Stimulated activated CD4-positive, alpha-beta T cell treated with anti-CD3 and anti-CD28 coated beads, Interleukin-12 subunit alpha, Interleukin-12 subunit beta, amount 100 ng/mL, for 4 hours (primary cell): ENCODE measurements at regions not wholly inside any gene's neighbourhood (a gene's known extent, or its start where the extent isn't known, plus 50 kb on each side); places are given as distances from the start of the nearest gene placed in this dataset.

Source experiments
- DNase-seq: peaks from one replicate; pipeline ENCODE4 v3.0.0-alpha.2; 2020

DNA sequence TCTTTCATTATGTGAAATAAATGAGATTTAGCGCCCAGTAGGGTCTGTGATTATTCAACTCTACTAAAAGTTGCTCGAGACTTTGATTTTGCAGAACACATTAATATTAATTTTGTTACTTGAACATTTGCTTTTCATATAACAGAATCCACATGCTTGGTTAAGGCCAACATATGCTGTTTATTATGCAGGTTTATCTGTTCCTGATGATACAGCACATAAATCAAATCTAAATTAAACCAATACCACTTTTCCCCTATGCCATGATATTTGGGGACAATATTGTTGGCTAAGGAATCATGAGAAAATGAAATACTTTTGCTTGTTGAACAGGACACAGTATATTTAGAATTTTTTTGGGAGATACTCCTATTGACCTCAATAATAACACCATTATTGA lies 291.1 kb downstream of the USP25 start:
- no peak for DNase-seq

DNA sequence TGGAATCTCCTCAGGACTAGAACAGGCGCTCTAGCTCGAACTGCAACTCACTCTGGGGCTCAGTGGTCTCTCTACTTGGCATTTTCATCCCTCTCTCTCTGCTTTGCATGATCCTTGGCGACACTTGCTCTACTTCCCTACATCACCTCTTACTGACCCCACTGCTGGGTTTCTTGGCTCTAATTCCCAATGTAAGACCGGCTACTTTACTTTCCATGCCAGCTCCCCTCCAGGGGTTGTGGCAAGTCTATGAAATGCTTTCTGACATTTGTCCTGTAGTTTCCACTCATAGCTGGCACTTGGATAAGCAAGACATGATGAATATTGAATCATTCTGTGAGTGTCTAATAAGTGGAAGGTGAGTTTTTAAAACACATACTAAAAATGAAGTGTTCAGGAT lies 292.3 kb downstream of the USP25 start:
- DNase-seq: no peak

DNA sequence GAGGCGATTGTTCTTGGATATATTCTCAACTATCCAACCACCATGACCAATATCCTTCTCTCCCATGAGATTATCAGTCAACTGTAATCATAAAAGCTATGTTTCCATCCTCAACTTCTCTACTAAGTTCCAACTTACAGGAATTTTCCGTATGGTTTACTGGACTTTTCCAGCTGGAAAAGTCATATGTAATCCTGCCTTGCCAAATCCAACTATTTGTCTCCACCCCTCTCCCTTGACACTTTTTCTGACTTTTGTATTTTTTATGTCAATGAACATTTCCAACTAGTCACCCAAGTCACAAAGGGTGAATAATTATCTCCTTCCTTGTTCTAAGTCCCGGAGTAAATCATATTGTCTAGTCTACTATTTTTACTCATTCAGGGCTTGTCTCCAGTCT lies 293.1 kb downstream of the USP25 start:
- DNase-seq: no peak

GRCh38 chr21:16028142-16028541 lies 298.4 kb downstream of the USP25 start:
- DNase-seq: no peak

GRCh38 chr21:16028941-16029464 lies 299.2 kb downstream of the USP25 start:
- no peak for DNase-seq

- no peak for DNase-seq
Measured at GRCh38 chr21:16033193-16033592, 303.4 kb downstream of the USP25 start.

- DNase-seq: no peak
Measured at GRCh38 chr21:16034446-16035190, 304.8 kb downstream of the USP25 start.

- DNase-seq: no peak
Measured at GRCh38 chr21:16037421-16037955, 307.7 kb downstream of the USP25 start.

DNA sequence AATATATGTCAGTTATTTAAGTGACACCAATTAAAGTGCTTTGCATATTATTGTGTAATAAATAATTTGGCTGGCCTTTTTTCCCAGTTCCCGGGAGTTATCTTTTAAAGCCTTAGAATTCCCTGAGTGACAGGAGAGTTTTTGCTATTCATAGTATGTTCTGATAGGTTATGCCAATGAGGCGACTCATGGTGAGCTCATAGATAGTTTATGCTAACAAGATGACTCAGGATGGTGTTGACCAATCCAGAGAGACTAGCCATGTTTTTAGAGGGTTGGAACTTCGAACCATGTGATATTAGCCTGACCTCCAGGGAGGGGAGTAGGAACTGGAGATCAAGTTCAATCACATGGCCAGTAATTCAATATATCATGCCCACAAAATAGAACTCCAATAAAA lies 310.8 kb downstream of the USP25 start:
- no peak for DNase-seq

GRCh38 chr21:16044676-16045075 lies 314.9 kb downstream of the USP25 start:
- DNase-seq: no peak

- DNase-seq: no peak
Measured at GRCh38 chr21:16046656-16047330, 317.0 kb downstream of the USP25 start.

- DNase-seq: no peak
Measured at GRCh38 chr21:16047904-16048303, 318.1 kb downstream of the USP25 start.

DNA sequence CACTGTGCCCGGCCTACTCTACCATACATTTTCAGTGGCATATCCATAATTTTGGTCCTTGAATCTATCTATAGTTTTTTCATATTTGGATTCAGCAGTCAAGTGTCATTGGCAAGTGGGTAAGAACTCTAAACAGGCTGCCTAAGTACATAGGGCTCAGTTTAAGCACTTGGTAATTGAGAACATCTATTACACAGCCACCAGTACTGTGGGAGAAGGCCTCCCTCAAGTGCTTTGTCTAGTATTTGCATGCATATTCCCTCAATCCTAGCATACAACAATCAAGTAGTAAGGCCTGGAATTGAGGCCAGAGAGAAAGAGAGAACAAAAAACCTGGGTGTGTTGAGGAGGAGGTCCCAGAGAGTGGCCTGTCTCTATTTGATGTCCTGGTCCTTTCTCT lies 325.2 kb downstream of the USP25 start:
- no peak for DNase-seq

DNA sequence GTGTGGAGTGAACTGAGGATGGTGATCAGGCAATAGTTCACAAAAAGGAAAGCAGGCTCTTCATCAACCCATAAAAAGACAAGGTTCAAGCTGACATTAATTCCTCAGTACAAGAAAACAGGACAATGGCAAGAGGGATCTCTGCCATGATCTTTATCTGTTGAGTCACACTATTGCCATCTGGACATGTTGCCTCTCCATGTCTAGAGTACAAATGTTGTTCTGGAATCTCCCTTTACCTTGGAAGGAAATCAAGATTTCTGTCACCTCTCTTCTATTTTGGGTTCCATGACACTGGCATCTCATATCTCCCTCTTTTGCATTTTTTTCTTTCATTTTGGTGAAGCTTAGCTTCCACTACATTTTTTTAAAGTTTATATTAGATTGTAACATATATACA lies 329.1 kb downstream of the USP25 start:
- no peak for DNase-seq

DNA sequence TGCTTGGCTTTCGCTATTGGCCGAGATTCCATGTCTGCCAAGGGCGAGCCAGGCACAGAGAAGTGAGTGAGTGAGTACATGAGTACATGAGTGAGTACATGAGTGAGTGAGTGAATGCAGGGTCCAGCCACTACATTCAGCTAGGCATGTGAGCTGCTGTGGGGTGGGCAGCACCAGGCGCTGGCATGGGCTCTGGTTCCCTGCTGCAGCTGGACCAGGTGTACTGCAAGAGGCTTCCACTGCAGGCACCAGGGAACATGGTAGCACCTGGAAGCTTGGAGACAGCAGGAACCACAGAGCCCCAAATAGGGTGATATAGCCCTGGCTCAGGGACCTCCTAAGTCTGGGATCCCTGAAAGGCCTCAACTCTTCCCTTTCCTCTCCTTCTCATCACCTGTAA lies 330.2 kb downstream of the USP25 start:
- no peak for DNase-seq

- no peak for DNase-seq
Measured at GRCh38 chr21:16061194-16061593, 331.4 kb downstream of the USP25 start.

- DNase-seq: no peak
Measured at GRCh38 chr21:16069178-16070112, 339.7 kb downstream of the USP25 start.

- DNase-seq: no peak
Measured at GRCh38 chr21:16070207-16070651, 340.4 kb downstream of the USP25 start.

GRCh38 chr21:16071092-16071491 lies 341.3 kb downstream of the USP25 start:
- no peak for DNase-seq

GRCh38 chr21:16071761-16072160 lies 342.0 kb downstream of the USP25 start:
- no peak for DNase-seq

DNA sequence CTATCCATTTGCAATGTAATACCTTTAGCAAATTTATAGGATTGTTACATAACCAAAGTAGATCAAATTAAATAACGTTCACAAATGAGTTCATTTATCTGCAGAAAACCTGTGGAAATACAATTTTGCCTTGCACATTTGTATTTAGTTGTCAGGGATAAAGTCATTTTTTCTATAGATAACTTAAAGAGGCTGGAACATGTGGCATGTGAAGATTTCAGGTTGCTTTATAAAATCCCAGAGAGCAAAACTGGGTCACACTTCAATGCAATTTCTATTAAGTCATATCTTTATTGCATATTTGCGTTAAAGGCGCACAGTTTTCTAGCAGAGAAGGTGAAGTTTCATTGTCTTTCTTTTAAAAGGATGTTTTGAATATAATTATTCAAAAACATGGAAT lies 342.4 kb downstream of the USP25 start:
- DNase-seq: no peak

- no peak for DNase-seq
Measured at GRCh38 chr21:16072737-16073136, 343.0 kb downstream of the USP25 start.

GRCh38 chr21:16073586-16073985 lies 343.8 kb downstream of the USP25 start:
- DNase-seq: no peak
